Left kidney (tissue), 1 donor: ENCODE measurements at regions not wholly inside any gene's neighbourhood (a gene's known extent, or its start where the extent isn't known, plus 50 kb on each side); places are given as distances from the start of the nearest gene placed in this dataset.
"Not testable (repeated sequence)": the region's sequence is repeated elsewhere in the genome, so short reads cannot be mapped to it uniquely, and the experiment has no call there.

Experiments used
- DNase-seq: peaks from one replicate; pipeline ENCODE4 v3.0.0-alpha.2; 2013

GRCh38 chr7:67359900-67360299 is 363.3 kb downstream of the TYW1 start:
- no peak for DNase-seq

GRCh38 chr7:67361150-67361549 is 364.5 kb downstream of the TYW1 start:
- no peak for DNase-seq

GRCh38 chr7:67364441-67365017 is 367.9 kb downstream of the TYW1 start:
- no peak for DNase-seq

GRCh38 chr7:67371429-67372305 is 375.0 kb downstream of the TYW1 start:
- DNase-seq, result peak; percentile 82

GRCh38 chr7:67373389-67373788 is 376.8 kb downstream of the TYW1 start:
- DNase-seq, result not testable (repeated sequence)

- DNase-seq, result no peak
These were observed 378.8 kb downstream of the TYW1 start for GRCh38 chr7:67375427-67375826.

GRCh38 chr7:67377939-67378862 is 381.6 kb downstream of the TYW1 start:
- peak; percentile 84 for DNase-seq

GRCh38 chr7:67380326-67380725 is 383.7 kb downstream of the TYW1 start:
- DNase-seq, result no peak

GRCh38 chr7:67380858-67381257 is 384.2 kb downstream of the TYW1 start:
- no peak for DNase-seq

- DNase-seq, result no peak
These were observed 391.2 kb downstream of the TYW1 start for GRCh38 chr7:67387851-67388250.

- DNase-seq, result no peak
These were observed 394.5 kb downstream of the TYW1 start for GRCh38 chr7:67391168-67391567.

GRCh38 chr7:67392596-67393438 is 396.2 kb downstream of the TYW1 start:
- DNase-seq, result no peak

- DNase-seq, result no peak
These were observed 397.3 kb downstream of the TYW1 start for GRCh38 chr7:67393903-67394302.

GRCh38 chr7:67398916-67399315 is 402.3 kb downstream of the TYW1 start:
- no peak for DNase-seq

- DNase-seq, result no peak
These were observed 404.9 kb downstream of the TYW1 start for GRCh38 chr7:67401492-67401891.

- no peak for DNase-seq
These were observed 405.6 kb downstream of the TYW1 start for GRCh38 chr7:67402280-67402679.

- DNase-seq, result no peak
These were observed 410.3 kb downstream of the TYW1 start for GRCh38 chr7:67406976-67407375.

GRCh38 chr7:67407392-67408071 is 410.9 kb downstream of the TYW1 start:
- DNase-seq, result no peak

GRCh38 chr7:67408109-67408508 is 411.5 kb downstream of the TYW1 start:
- DNase-seq, result no peak

GRCh38 chr7:67413670-67414069 is 417.0 kb downstream of the TYW1 start:
- DNase-seq, result no peak

- no peak for DNase-seq
These were observed 418.2 kb downstream of the TYW1 start for GRCh38 chr7:67414858-67415257.
